Endothelial cell of umbilical vein (primary cell): ENCODE measurements at regions not wholly inside any gene's neighbourhood (a gene's known extent, or its start where the extent isn't known, plus 50 kb on each side); places are given as distances from the start of the nearest gene placed in this dataset.

ENCODE experiments used
- BruUV-seq: library from RNA; stranded (reverse); fragments of 400-500 nt; replicated peaks from 2 replicates; lab custom pipeline; 2021; lab: Mats Ljungman, UMichigan
- CTCF ChIA-PET: fragments of 300-600, 350-600 bp; sonication (Branson Sonifier 250); formaldehyde crosslinking; loops from one replicate; lab custom pipeline; 2021; ENCODE audit warnings: antibody characterized with exemption, inconsistent platforms; lab: Charles Lee
- POLR2A ChIA-PET: fragments of 300-600, 350-600 bp; sonication (Branson Sonifier 250); formaldehyde crosslinking; loops from one replicate; lab custom pipeline; 2021; ENCODE audit warnings: antibody characterized with exemption, inconsistent platforms; lab: Charles Lee
- DNase-seq: peaks from one replicate; pipeline ENCODE4 v3.0.0-alpha.2; 2011; ENCODE audit warnings: low read depth, low spot score
- FAIRE-seq: peaks from 2 replicates; lab custom pipeline; 2011; peaks lifted over from hg19 to GRCh38; lab: Jason Lieb, UNC
- H2AFZ ChIP-seq: 2 replicates; pipeline ENCODE4 v1.6.0; 2012; ENCODE audit warnings: low read depth, low read length, control low read depth, inconsistent platforms
- H3K27ac ChIP-seq: 2 replicates; pipeline ENCODE4 v1.5.1; 2011; ENCODE audit warnings: low read depth, mild to moderate bottlenecking, control low read depth, low read length, moderate library complexity; ENCODE audit not compliant: insufficient read depth
- H3K27me3 ChIP-seq, 2 experiments: 2 replicates each; pipeline versions ENCODE4 v1.6.0 to v1.6.1; 2011; ENCODE audit warnings: low read length in 2 of 2, mixed read lengths in 1 of 2; ENCODE audit not compliant: control insufficient read depth in 2 of 2, insufficient read depth in 2 of 2
- H3K36me3 ChIP-seq, 2 experiments: 2 replicates in 1 of 2; 3 replicates in 1 of 2; pipeline ENCODE4 v1.5.1; 2011; ENCODE audit warnings: low read length in 2 of 2, mild to moderate bottlenecking in 1 of 2, moderate library complexity in 1 of 2; ENCODE audit not compliant: control insufficient read depth in 2 of 2, insufficient read depth in 2 of 2; ENCODE audit errors: extremely low read depth in 1 of 2
- H3K4me1 ChIP-seq: 3 replicates; pipeline ENCODE4 v1.5.1; 2011; ENCODE audit warnings: mild to moderate bottlenecking, low read length; ENCODE audit not compliant: control insufficient read depth, insufficient read depth; ENCODE audit errors: extremely low read depth
- H3K4me2 ChIP-seq: 2 replicates; pipeline ENCODE4 v1.6.1; 2011; ENCODE audit warnings: low read length, control low read depth, mixed read lengths; ENCODE audit not compliant: insufficient read depth
- H3K4me3 ChIP-seq, 3 experiments: fragments of 200-600 bp in 1 of 3; sonication (generic), shearing (Covaris generic) in 1 of 3; replicated peaks in 1 of 3; 2 replicates each; pipeline ENCODE4 v1.5.1; 2011 to 2016; ENCODE audit warnings: control low read depth in 3 of 3, low read length in 3 of 3, mild to moderate bottlenecking in 2 of 3, inconsistent platforms in 1 of 3, low read depth in 1 of 3, moderate library complexity in 1 of 3; ENCODE audit not compliant: insufficient read depth in 1 of 3
- H3K79me2 ChIP-seq: 2 replicates; pipeline ENCODE4 v1.6.0; 2012; ENCODE audit warnings: low read length, inconsistent platforms; ENCODE audit not compliant: control insufficient read depth, insufficient read depth
- H3K9ac ChIP-seq: replicated peaks from 2 replicates; pipeline ENCODE3; 2011; ENCODE audit warnings: low read length, control low read depth; ENCODE audit not compliant: insufficient read depth; ENCODE audit errors: extremely low read depth
- H3K9me1 ChIP-seq: replicated peaks from 3 replicates; pipeline ENCODE4 v1.6.0; 2011; ENCODE audit warnings: mild to moderate bottlenecking, low read length; ENCODE audit not compliant: control insufficient read depth, insufficient read depth; ENCODE audit errors: extremely low read depth
- H3K9me3 ChIP-seq: replicated peaks from 2 replicates; pipeline ENCODE4 v1.5.1; 2012; ENCODE audit warnings: low read length, inconsistent platforms; ENCODE audit not compliant: control insufficient read depth, insufficient read depth
- H4K20me1 ChIP-seq: replicated peaks from 2 replicates; pipeline ENCODE3; 2011; ENCODE audit warnings: mild to moderate bottlenecking, low read length; ENCODE audit not compliant: control insufficient read depth, insufficient read depth; ENCODE audit errors: extremely low read depth
- EZH2 ChIP-seq: IDR thresholded peaks from 2 replicates; pipeline ENCODE4 v1.6.1; 2012; ENCODE audit warnings: borderline replicate concordance, low read depth, mild to moderate bottlenecking, moderate library complexity, low read length, inconsistent platforms; ENCODE audit not compliant: severe bottlenecking
- FOS ChIP-seq: IDR thresholded peaks from 2 replicates; pipeline ENCODE4 v1.6.1; 2011; ENCODE audit warnings: mild to moderate bottlenecking, low read length, moderate library complexity, borderline replicate concordance; ENCODE audit not compliant: insufficient read depth
- GATA2 ChIP-seq: IDR thresholded peaks from 2 replicates; pipeline ENCODE4 v1.7.0; 2011; ENCODE audit warnings: low read depth, mild to moderate bottlenecking, moderate library complexity, mixed read lengths, low read length; ENCODE audit not compliant: insufficient read length, insufficient read depth
- JUN ChIP-seq: IDR thresholded peaks from 2 replicates; pipeline ENCODE4 v1.6.1; 2011; ENCODE audit warnings: borderline replicate concordance, low read depth; ENCODE audit not compliant: insufficient read length, insufficient read depth
- MYC ChIP-seq: IDR thresholded peaks from one replicate; pipeline ENCODE4 v1.6.1; 2011; ENCODE audit warnings: mild to moderate bottlenecking, low read depth, low read length
- POLR2A ChIP-seq: IDR thresholded peaks from 2 replicates; pipeline ENCODE4 v1.6.1; 2012; ENCODE audit warnings: low read depth, mild to moderate bottlenecking, control low read depth, low read length
- POLR2AphosphoS5 ChIP-seq: IDR thresholded peaks from 2 replicates; pipeline ENCODE4 v1.6.1; 2012; ENCODE audit warnings: low read depth, mild to moderate bottlenecking, control low read depth, low read length, moderate library complexity; ENCODE audit not compliant: insufficient read depth
- dilution Hi-C: fragments of 300-500 bp; cut with MboI; formaldehyde crosslinking; loops from one replicate; pipeline ENCODE4 v1.15.0; 2019; ENCODE audit warnings: low sequenced_read_pairs; ENCODE audit not compliant: extremely low pct_ligation_motif_present
- intact Hi-C: fragments of 100-400 bp; cut with micrococcal nuclease; formaldehyde crosslinking; loops from one replicate; pipeline ENCODE4 v1.10.0; 2022
- TF ChIP-seq, protein P1 (sequence below), 2 donors: IDR thresholded peaks; 1 replicate in 1 of 2; 2 replicates in 1 of 2; pipeline ENCODE4 v1.5.1; 2011; ENCODE audit warnings: low read length in 2 of 2, mild to moderate bottlenecking in 2 of 2, moderate library complexity in 2 of 2, control low read depth in 1 of 2, inconsistent platforms in 1 of 2, low read depth in 1 of 2; ENCODE audit not compliant: insufficient read depth in 1 of 2; ENCODE audit errors: extremely low read depth in 1 of 2
- TF ChIP-seq, protein P2 (sequence below): IDR thresholded peaks from 2 replicates; pipeline ENCODE4 v1.6.1; 2011; ENCODE audit not compliant: insufficient read depth, insufficient read length

DNA sequence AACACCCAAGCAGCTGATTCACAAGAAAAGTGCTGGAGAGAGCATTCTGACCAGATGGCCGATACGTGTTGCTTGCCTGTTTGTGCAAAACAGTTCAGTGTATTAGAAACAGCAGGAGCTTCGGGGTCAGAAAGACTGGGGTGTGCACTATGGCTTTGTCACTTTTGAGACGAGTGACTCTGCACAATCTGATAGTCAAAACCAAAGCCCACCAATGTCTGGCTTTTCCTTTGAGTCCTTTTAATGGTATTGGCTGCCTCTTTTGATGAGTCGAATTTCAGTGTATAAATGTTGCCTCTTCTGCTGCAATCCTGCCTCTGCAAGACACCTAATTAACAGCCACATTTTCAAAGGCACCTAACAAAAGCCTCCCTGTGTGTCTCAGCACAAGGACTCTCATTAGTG is 444.6 kb downstream of the AJAP1 start:
- CTCF ChIA-PET: no interaction called here
- peaks cover 2% of the 10 kb centered on the region for H3K9me3 ChIP-seq
- FAIRE-seq (no peak), DNase-seq (no peak)
- no peaks in the 10 kb centered on the region for H3K36me3 ChIP-seq
- no peaks in the 10 kb centered on the region for H3K9me1 ChIP-seq
- no peak overlapping the region for H3K27ac ChIP-seq
- no peaks in the 10 kb centered on the region for H3K27me3 ChIP-seq
- no peak overlapping the region for H3K4me2 ChIP-seq
- H3K79me2 ChIP-seq: no peaks in the 10 kb centered on the region
- no TSS peak for BruUV-seq
- H2AFZ ChIP-seq: no peak overlapping the region
- no peak overlapping the region for H3K9ac ChIP-seq
- no peaks in the 10 kb centered on the region for H3K4me1 ChIP-seq
- intact Hi-C loops: no loop called here
- no peak for TF ChIP-seq FOS
- TF ChIP-seq, protein P1, sequence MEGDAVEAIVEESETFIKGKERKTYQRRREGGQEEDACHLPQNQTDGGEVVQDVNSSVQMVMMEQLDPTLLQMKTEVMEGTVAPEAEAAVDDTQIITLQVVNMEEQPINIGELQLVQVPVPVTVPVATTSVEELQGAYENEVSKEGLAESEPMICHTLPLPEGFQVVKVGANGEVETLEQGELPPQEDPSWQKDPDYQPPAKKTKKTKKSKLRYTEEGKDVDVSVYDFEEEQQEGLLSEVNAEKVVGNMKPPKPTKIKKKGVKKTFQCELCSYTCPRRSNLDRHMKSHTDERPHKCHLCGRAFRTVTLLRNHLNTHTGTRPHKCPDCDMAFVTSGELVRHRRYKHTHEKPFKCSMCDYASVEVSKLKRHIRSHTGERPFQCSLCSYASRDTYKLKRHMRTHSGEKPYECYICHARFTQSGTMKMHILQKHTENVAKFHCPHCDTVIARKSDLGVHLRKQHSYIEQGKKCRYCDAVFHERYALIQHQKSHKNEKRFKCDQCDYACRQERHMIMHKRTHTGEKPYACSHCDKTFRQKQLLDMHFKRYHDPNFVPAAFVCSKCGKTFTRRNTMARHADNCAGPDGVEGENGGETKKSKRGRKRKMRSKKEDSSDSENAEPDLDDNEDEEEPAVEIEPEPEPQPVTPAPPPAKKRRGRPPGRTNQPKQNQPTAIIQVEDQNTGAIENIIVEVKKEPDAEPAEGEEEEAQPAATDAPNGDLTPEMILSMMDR (IDR thresholded peaks at IDR 0.05; ENCODE audit: extremely low read depth in 1 of 2, insufficient read depth in 1 of 2, low read depth in 1 of 2, low read length in 2 of 2): no peak
- no peak for TF ChIP-seq POLR2A
- no peak for TF ChIP-seq JUN
- TF ChIP-seq, protein P2, sequence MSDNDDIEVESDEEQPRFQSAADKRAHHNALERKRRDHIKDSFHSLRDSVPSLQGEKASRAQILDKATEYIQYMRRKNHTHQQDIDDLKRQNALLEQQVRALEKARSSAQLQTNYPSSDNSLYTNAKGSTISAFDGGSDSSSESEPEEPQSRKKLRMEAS: no peak
- TF ChIP-seq GATA2: no peak
- no peak for TF ChIP-seq EZH2
- TF ChIP-seq MYC: no peak
- no peak for TF ChIP-seq POLR2AphosphoS5
- POLR2A ChIA-PET: no interaction called here
- no peak overlapping the region for H3K4me3 ChIP-seq
- no peaks in the 10 kb centered on the region for H4K20me1 ChIP-seq
- dilution Hi-C loops: no loop called here
